Esophagus squamous epithelium (tissue), 4 donors: ENCODE measurements at regions not wholly inside any gene's neighbourhood (a gene's known extent, or its start where the extent isn't known, plus 50 kb on each side); places are given as distances from the start of the nearest gene placed in this dataset.

Experiments
- POLR2A ChIP-seq, 4 donors: fragments of 450-650 bp; IDR thresholded peaks; one replicate each; pipeline ENCODE4 v1.6.1; 2017; ENCODE audit warnings: antibody characterized with exemption in 4 of 4, mild to moderate bottlenecking in 4 of 4, moderate library complexity in 3 of 4
- TF ChIP-seq, protein P1 (sequence below), 6 experiments: fragments of 450-650 bp in 4 of 6; fragments of 200-600 bp in 2 of 6; sonication (generic) in 2 of 6; IDR thresholded peaks; one replicate each; pipeline ENCODE4 v1.5.1; 2016 to 2019; ENCODE audit warnings: antibody characterized with exemption in 6 of 6, mild to moderate bottlenecking in 4 of 6, moderate library complexity in 4 of 6

- no peak for TF ChIP-seq POLR2A (IDR thresholded peaks at IDR 0.05)
- TF ChIP-seq, protein P1, sequence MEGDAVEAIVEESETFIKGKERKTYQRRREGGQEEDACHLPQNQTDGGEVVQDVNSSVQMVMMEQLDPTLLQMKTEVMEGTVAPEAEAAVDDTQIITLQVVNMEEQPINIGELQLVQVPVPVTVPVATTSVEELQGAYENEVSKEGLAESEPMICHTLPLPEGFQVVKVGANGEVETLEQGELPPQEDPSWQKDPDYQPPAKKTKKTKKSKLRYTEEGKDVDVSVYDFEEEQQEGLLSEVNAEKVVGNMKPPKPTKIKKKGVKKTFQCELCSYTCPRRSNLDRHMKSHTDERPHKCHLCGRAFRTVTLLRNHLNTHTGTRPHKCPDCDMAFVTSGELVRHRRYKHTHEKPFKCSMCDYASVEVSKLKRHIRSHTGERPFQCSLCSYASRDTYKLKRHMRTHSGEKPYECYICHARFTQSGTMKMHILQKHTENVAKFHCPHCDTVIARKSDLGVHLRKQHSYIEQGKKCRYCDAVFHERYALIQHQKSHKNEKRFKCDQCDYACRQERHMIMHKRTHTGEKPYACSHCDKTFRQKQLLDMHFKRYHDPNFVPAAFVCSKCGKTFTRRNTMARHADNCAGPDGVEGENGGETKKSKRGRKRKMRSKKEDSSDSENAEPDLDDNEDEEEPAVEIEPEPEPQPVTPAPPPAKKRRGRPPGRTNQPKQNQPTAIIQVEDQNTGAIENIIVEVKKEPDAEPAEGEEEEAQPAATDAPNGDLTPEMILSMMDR (IDR thresholded peaks at IDR 0.05) = no peak
Observed at GRCh38 chr11:70862093-70862492, 390.3 kb downstream of the SHANK2 start.
